ENCODE measurements at regions not wholly inside any gene's neighbourhood (a gene's known extent, or its start where the extent isn't known, plus 50 kb on each side); places are given as distances from the start of the nearest gene placed in this dataset.

DNA sequence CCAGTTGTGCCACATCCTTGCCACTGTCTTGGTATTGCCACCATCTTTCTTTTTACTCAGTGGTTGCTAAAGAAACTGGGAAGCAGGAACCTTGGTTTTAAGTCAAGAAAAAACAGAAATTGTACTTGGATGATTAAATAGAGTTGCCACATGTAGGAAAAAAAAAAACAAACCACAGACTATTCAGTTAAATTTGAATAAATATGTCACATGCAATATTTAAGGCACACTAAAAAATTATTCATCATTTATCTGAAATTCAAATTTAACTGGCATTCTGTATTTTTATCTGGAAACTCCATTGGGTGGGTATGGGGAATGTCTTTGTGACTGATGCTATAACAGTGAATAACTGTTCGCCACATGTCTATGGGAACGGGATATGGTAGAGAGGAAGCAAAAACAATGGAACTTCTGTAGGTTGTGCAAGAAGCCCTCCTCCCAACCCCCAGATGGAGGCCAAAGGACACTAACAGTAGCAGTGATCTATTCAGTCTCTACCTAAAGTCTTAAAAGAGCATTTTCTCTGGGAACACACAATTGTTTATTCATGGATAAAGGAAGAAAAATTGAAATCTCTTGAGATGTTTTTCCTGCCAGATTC, 57.0 kb upstream of the PLAC8 start:
- DNase-seq (ENCODE audit: low read depth), result no peak

- no peak for DNase-seq (ENCODE audit: low read depth)
These were observed 56.4 kb upstream of the PLAC8 start for GRCh38 chr4:83170952-83171399.

All from HS-5 (cell line).